ENCODE measurements at regions not wholly inside any gene's neighbourhood (a gene's known extent, or its start where the extent isn't known, plus 50 kb on each side); places are given as distances from the start of the nearest gene placed in this dataset.
"Not testable (repeated sequence)": the region's sequence is repeated elsewhere in the genome, so short reads cannot be mapped to it uniquely, and the experiment has no call there.

GRCh38 chr7:145134377-145134776 lies 298.5 kb upstream of the TPK1 start:
- H3K36me3 ChIP-seq (ENCODE audit: insufficient read depth in 1 of 2, low read depth in 1 of 2) = no peaks in the 10 kb centered on the region

GRCh38 chr7:145123502-145123901 lies 287.6 kb upstream of the TPK1 start:
- ATAC-seq (no peak), DNase-seq (no peak)
- Histone ChIP-seq H3K36me3 (ENCODE audit: insufficient read depth in 1 of 2, low read depth in 1 of 2) (no peaks in the 10 kb centered on the region), H3K27ac (no peak overlapping the region), H3K4me3 (no peak overlapping the region), H3K4me1 (no peaks in the 10 kb centered on the region), H3K9me3 (no peaks in the 10 kb centered on the region), H3K27me3 (ENCODE audit: insufficient read depth in 3 of 3, low read length in 2 of 3) (no peaks in the 10 kb centered on the region)
- 86 to 90% (median 89%) methylated on average over 2 of the region's 2 CpGs for WGBS, 3 donors
- no peak for TF ChIP-seq CTCF (IDR thresholded peaks at IDR 0.05)
- intact Hi-C loops (cut with DNase I) = no loop called here

More at GRCh38 chr7:145134377-145134776, 298.5 kb upstream of the TPK1 start:
- DNase-seq = no peak
- Histone ChIP-seq H3K27ac (no peak overlapping the region), H3K4me3 (no peak overlapping the region), H3K4me1 (no peaks in the 10 kb centered on the region), H3K27me3 (ENCODE audit: insufficient read depth in 3 of 3, low read length in 2 of 3) (no peaks in the 10 kb centered on the region), H3K9me3 (no peaks in the 10 kb centered on the region)
- ATAC-seq = no peak
- TF ChIP-seq CTCF (IDR thresholded peaks at IDR 0.05) = no peak
- intact Hi-C loops (cut with DNase I) = no loop called here

GRCh38 chr7:145106001-145106400 lies 270.1 kb upstream of the TPK1 start:
- Histone ChIP-seq H3K9me3 (no peaks in the 10 kb centered on the region), H3K27ac (no peak overlapping the region), H3K36me3 (ENCODE audit: insufficient read depth in 1 of 2, low read depth in 1 of 2) (no peaks in the 10 kb centered on the region), H3K4me1 (no peaks in the 10 kb centered on the region), H3K27me3 (ENCODE audit: insufficient read depth in 3 of 3, low read length in 2 of 3) (no peaks in the 10 kb centered on the region), H3K4me3 (no peak overlapping the region)
- 12 to 16% (median 13%) methylated on average over 1 of the region's 1 CpG for WGBS, 3 donors
- no peak for TF ChIP-seq CTCF (IDR thresholded peaks at IDR 0.05)
- intact Hi-C loops (cut with DNase I) = no loop called here
- peak; percentile 9 to 45 for DNase-seq
- ATAC-seq = no peak

- intact Hi-C loops (cut with DNase I) = no loop called here
- no peak for TF ChIP-seq CTCF (IDR thresholded peaks at IDR 0.05)
- Histone ChIP-seq H3K4me3 (no peak overlapping the region), H3K36me3 (ENCODE audit: insufficient read depth in 1 of 2, low read depth in 1 of 2) (no peaks in the 10 kb centered on the region), H3K27me3 (ENCODE audit: insufficient read depth in 3 of 3, low read length in 2 of 3) (no peaks in the 10 kb centered on the region), H3K4me1 (no peaks in the 10 kb centered on the region), H3K9me3 (no peaks in the 10 kb centered on the region), H3K27ac (no peak overlapping the region)
- no peak for ATAC-seq
- WGBS, 3 donors = 45 to 57% (median 56%) methylated on average over 2 of the region's 2 CpGs
- DNase-seq = no peak
Observed at GRCh38 chr7:145105561-145105960, 269.7 kb upstream of the TPK1 start.

GRCh38 chr7:145104400-145104799 lies 268.5 kb upstream of the TPK1 start:
- no peaks in the 10 kb centered on the region for H3K4me1 ChIP-seq
- DNase-seq (no peak), ATAC-seq (no peak)
- intact Hi-C loops (cut with DNase I) = no loop called here
- H3K36me3 ChIP-seq (ENCODE audit: insufficient read depth in 1 of 2, low read depth in 1 of 2) = no peaks in the 10 kb centered on the region
- no peaks in the 10 kb centered on the region for H3K27me3 ChIP-seq (ENCODE audit: insufficient read depth in 3 of 3, low read length in 2 of 3)
- no peak overlapping the region for H3K4me3 ChIP-seq
- H3K27ac ChIP-seq = no peak overlapping the region
- WGBS, 3 donors = 80 to 91% (median 84%) methylated on average over 1 of the region's 1 CpG
- TF ChIP-seq CTCF (IDR thresholded peaks at IDR 0.05) = no peak
- H3K9me3 ChIP-seq = no peaks in the 10 kb centered on the region

GRCh38 chr7:145102199-145102598 lies 266.3 kb upstream of the TPK1 start:
- H3K4me1 ChIP-seq; intact Hi-C loops (cut with DNase I); H3K27me3 ChIP-seq (ENCODE audit: insufficient read depth in 3 of 3, low read length in 2 of 3); H3K36me3 ChIP-seq (ENCODE audit: insufficient read depth in 1 of 2, low read depth in 1 of 2); DNase-seq; H3K27ac ChIP-seq; H3K4me3 ChIP-seq; ATAC-seq; H3K9me3 ChIP-seq: not testable (repeated sequence)
- 91 to 94% (median 92%) methylated on average over 10 of the region's 10 CpGs for WGBS, 3 donors
